Heart right ventricle (tissue), 16 donors: ENCODE measurements at regions not wholly inside any gene's neighbourhood (a gene's known extent, or its start where the extent isn't known, plus 50 kb on each side); places are given as distances from the start of the nearest gene placed in this dataset.

Source experiments
- ATAC-seq, 8 donors: fragments of 200-7000 bp; cut with Tn5 transposase; one replicate each; pipeline ENCODE4 v1.9.1; 2020; ENCODE audit warnings: mild to moderate bottlenecking in 8 of 8, moderate library complexity in 8 of 8, moderate number of reproducible peaks in 1 of 8
- DNase-seq, 2 donors: peaks; one replicate each; pipeline ENCODE4 v3.0.0-alpha.2; 2020
- H3K27ac ChIP-seq, 10 donors: fragments of 200-600 bp; sonication (generic) in 2 of 10; one replicate each; pipeline versions ENCODE4 v1.5.0 to v1.8.0; 2020 to 2022; ENCODE audit warnings: mild to moderate bottlenecking in 3 of 10
- H3K27me3 ChIP-seq, 7 donors: fragments of 200-600 bp; one replicate each; pipeline ENCODE4 v1.8.0; 2021 to 2022; ENCODE audit warnings: mild to moderate bottlenecking in 2 of 7
- H3K36me3 ChIP-seq, 9 donors: fragments of 200-600 bp; sonication (generic) in 1 of 9; one replicate each; pipeline versions ENCODE4 v1.5.0 to v1.8.0; 2020 to 2022; ENCODE audit warnings: mild to moderate bottlenecking in 2 of 9
- H3K4me1 ChIP-seq, 9 donors: fragments of 200-600 bp; sonication (generic) in 1 of 9; one replicate each; pipeline versions ENCODE4 v1.5.0 to v1.8.0; 2020 to 2022; ENCODE audit warnings: mild to moderate bottlenecking in 4 of 9
- H3K4me3 ChIP-seq, 10 donors: fragments of 200-600 bp; sonication (generic) in 2 of 10; one replicate each; pipeline versions ENCODE4 v1.5.0 to v1.8.0; 2020 to 2022; ENCODE audit warnings: mild to moderate bottlenecking in 7 of 10, moderate library complexity in 2 of 10
- H3K9me3 ChIP-seq, 11 donors: fragments of 200-600 bp in 10 of 11; sonication (generic) in 2 of 11; one replicate each; pipeline versions ENCODE4 v1.5.0 to v1.8.0; 2013 to 2022; ENCODE audit warnings: mild to moderate bottlenecking in 2 of 11, control low read depth in 1 of 11, moderate library complexity in 1 of 11
- WGBS, 2 donors: extraction: QIAGEN DNeasy Blood & Tissue Kit; methylation state at CpG; one replicate each; pipeline ENCODE4 v1.1.7; 2013; ENCODE audit warnings: inconsistent platforms in 1 of 2; 5-methylcytosine and 5-hydroxymethylcytosine counted together
- intact Hi-C, 10 donors: fragments of 100-400 bp; cut with DNase I; formaldehyde crosslinking; loops; one replicate each; pipeline versions ENCODE4 v1.11.1 to v1.14.2; 2022
- TF ChIP-seq, protein P1 (sequence below), 9 donors: fragments of 200-600 bp; sonication (generic) in 2 of 9; IDR thresholded peaks; one replicate each; pipeline versions ENCODE4 v1.5.0 to v1.8.0; 2021 to 2022; ENCODE audit warnings: antibody characterized with exemption in 9 of 9, mild to moderate bottlenecking in 5 of 9, moderate library complexity in 1 of 9
- donor health status: Arrhythmogenic right ventricular cardiomyopathy.
- donor health status: ischemic (EF 13 %, LVEDD 7.1; RV severe dilation, severe dysfunction).
- donor health status: healthy with polysubstance abuse.
- donor health status: DM: no; HTN: yes; CAD: no.
- donor health status: DM: no; HTN: no; CAD: no.
- donor health status: ischemic (EF 25% LVEDD 6.9; RV normal size, moderate dysfunction).
- donor health status: ischemic (EF 25% LVEDD 5.7; RV mildly dilated, moderate dysfunction).
- donor health status: healthy.
- donor health status: DM: yes; HTN: yes; CAD: no.
- donor health status: Ischemic cardiomyopathy.
- donor health status: ischemic (EF 35%, LVEDD 5.7; RV mildly dilated, moderate dysfunction).
- donor health status: nonischemic (EF 11% LVEDD 7.7; RV severe dilation, severe dysfunction).
- donor health status: DM: yes; HTN: yes; CAD: no.
- donor health status: PGD.
- donor health status: ischemic (EF 29% LVEDD 5.4; RV normal size, mild dysfunction).
- donor health status: nonischemic (EF 23%, LVEDD 6.1; RV moderate dilation, normal function).

DNA sequence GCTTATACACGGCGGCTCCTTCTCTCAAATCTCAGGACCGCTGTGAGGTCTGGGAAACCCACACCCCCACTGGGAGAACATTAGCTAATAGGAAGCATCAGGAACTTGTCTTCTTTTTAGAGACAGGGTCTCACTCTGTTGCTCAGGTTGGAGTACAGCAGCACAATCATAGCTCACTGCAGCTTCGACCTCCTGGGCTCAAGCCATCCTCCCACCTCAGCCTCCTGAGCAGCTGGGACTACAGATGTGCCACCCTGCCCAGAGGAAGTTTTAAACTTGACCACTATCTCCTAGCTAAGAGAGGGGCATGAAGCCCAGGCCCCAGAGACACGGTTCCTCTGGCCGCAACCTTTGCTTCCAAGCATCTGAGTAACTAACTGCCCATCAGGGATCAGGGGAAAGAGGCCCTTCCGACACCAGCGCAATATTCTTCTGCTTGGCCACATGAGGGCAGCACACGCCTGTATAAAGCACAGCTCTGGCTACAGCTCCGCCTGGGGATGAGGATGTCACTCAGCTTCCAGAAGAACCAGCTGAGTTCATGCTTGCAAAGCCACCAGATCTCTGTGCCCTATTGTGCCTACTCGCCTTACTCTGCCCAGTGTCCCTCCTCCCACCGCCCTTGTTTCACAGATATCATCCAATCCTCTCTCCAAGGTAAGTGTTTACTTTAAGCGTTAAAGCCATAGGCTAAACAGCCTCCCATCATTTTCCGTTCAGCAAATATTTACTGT, 57.6 kb upstream of the SLC6A11 start:
- TF ChIP-seq, protein P1, sequence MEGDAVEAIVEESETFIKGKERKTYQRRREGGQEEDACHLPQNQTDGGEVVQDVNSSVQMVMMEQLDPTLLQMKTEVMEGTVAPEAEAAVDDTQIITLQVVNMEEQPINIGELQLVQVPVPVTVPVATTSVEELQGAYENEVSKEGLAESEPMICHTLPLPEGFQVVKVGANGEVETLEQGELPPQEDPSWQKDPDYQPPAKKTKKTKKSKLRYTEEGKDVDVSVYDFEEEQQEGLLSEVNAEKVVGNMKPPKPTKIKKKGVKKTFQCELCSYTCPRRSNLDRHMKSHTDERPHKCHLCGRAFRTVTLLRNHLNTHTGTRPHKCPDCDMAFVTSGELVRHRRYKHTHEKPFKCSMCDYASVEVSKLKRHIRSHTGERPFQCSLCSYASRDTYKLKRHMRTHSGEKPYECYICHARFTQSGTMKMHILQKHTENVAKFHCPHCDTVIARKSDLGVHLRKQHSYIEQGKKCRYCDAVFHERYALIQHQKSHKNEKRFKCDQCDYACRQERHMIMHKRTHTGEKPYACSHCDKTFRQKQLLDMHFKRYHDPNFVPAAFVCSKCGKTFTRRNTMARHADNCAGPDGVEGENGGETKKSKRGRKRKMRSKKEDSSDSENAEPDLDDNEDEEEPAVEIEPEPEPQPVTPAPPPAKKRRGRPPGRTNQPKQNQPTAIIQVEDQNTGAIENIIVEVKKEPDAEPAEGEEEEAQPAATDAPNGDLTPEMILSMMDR (IDR thresholded peaks at IDR 0.05): peak; percentile 41 to 76 (median 72)
- H3K4me3 ChIP-seq: no peak overlapping the region
- peaks cover 0 to 76% (median 52%) of the 10 kb centered on the region in 7 donors for H3K27me3 ChIP-seq
- no peaks in the 10 kb centered on the region for H3K9me3 ChIP-seq
- ATAC-seq (peak; percentile 75 to 89 (median 84)), DNase-seq (peak; percentile 22 to 42)
- 37 to 40% methylated on average over 14 of the region's 14 CpGs for WGBS, 2 donors
- intact Hi-C loops: loop anchor here in 9 of 10 donors (2.0 to 10.0 kb wide), 8 partner anchors 124 to 579 kb away; no protein-coding TSS in a partner anchor
- no peaks in the 10 kb centered on the region for H3K36me3 ChIP-seq
- H3K4me1 ChIP-seq: no peaks in the 10 kb centered on the region
- no peak overlapping the region for H3K27ac ChIP-seq

- H3K4me3 ChIP-seq: no peak overlapping the region
- DNase-seq (no peak), ATAC-seq (no peak)
- WGBS, 2 donors: 53 to 56% methylated on average over 1 of the region's 1 CpG
- intact Hi-C loops: loop anchor here in 9 of 10 donors (2.0 to 10.0 kb wide), 8 partner anchors 123 to 578 kb away; no protein-coding TSS in a partner anchor
- no peaks in the 10 kb centered on the region for H3K4me1 ChIP-seq
- no peaks in the 10 kb centered on the region for H3K9me3 ChIP-seq
- TF ChIP-seq, protein P1 (IDR thresholded peaks at IDR 0.05): no peak
- peaks cover 3 to 85% (median 61%) of the 10 kb centered on the region in 7 donors for H3K27me3 ChIP-seq
- H3K36me3 ChIP-seq: no peaks in the 10 kb centered on the region
- no peak overlapping the region for H3K27ac ChIP-seq
Observed at GRCh38 chr3:10759495-10759894, 56.5 kb upstream of the SLC6A11 start.

DNA sequence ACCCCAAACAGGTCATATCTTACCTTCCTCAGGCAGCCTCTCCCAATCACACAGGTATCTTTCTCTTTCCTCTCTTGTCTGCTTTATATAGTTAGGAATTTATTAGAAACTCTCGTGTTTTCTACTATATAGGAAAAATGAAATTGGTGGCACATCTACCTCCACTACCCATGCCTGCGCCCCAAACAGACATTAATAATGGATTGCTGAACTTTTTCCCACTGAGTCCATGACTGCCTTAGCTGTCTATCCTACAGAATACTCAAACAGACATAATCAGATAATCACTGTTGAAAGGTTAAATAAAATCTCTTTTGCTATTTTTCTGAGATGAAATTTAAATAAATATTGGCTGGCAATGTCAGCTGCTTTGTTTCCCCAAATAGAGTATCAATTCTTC, 55.8 kb upstream of the SLC6A11 start:
- ATAC-seq: no peak
- peaks cover 3 to 84% (median 61%) of the 10 kb centered on the region in 7 donors for H3K27me3 ChIP-seq
- TF ChIP-seq, protein P1 (IDR thresholded peaks at IDR 0.05): no peak
- no peaks in the 10 kb centered on the region for H3K9me3 ChIP-seq
- WGBS, 2 donors: 70 to 84% methylated on average over 2 of the region's 2 CpGs
- H3K36me3 ChIP-seq: no peaks in the 10 kb centered on the region
- no peak overlapping the region for H3K4me3 ChIP-seq
- intact Hi-C loops: loop anchor here in 4 of 10 donors (2.0 to 5.0 kb wide), 4 partner anchors 122 to 299 kb away; no protein-coding TSS in a partner anchor
- H3K4me1 ChIP-seq: no peaks in the 10 kb centered on the region
- DNase-seq: no peak
- H3K27ac ChIP-seq: no peak overlapping the region

DNA sequence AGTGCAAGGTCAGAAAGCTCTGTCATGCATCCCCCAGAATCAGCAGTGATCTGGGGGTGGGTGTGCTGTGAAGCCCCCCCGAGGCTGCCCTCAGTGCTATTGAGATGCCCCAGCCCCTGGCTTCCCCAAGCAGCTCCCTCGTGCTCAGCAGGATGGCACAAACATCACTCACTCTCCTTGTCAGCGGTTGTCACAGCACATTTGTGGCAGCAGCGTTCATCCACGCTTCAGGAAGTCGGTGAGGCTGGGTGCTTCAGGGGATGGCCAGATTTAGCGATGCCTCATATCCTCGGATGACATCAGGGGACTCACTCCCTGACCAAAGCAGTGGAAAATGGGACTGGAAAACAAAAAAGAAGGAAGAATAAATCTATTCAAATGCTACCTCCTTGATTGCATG, 54.4 kb upstream of the SLC6A11 start:
- ATAC-seq (no peak), DNase-seq (no peak)
- TF ChIP-seq, protein P1 (IDR thresholded peaks at IDR 0.05): no peak
- H3K4me3 ChIP-seq: no peak overlapping the region
- intact Hi-C loops: loop anchor here in 4 of 10 donors (2.0 to 5.0 kb wide), 4 partner anchors 121 to 297 kb away; no protein-coding TSS in a partner anchor
- H3K4me1 ChIP-seq: no peaks in the 10 kb centered on the region
- no peaks in the 10 kb centered on the region for H3K36me3 ChIP-seq
- H3K27ac ChIP-seq: no peak overlapping the region
- H3K27me3 ChIP-seq: peaks cover 3 to 83% (median 60%) of the 10 kb centered on the region in 7 donors
- WGBS, 2 donors: 21 to 25% methylated on average over 8 of the region's 8 CpGs
- H3K9me3 ChIP-seq: no peaks in the 10 kb centered on the region
